ENCODE measurements at regions not wholly inside any gene's neighbourhood (a gene's known extent, or its start where the extent isn't known, plus 50 kb on each side); places are given as distances from the start of the nearest gene placed in this dataset.

DNA sequence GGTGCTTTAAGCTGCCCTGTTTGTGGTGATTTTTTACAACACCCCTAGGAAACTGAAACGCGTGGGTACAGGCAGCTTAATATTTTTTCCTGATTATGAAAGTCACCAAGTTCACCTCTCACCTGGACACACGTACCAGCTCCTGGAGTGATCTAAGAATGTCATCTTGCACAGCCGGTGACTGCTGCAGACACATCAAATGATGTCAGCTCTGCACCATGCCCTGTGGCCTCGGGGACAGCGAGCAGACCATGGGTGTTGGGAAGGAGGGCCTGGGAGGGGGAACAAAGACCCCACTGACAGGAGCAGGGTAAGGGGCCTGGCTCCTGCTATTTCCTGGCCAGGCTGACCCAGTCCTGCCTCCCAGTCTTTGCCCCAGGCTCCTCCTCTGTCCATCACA, 272.7 kb downstream of the PARN start:
- Histone ChIP-seq H3K4me1 (ENCODE audit: insufficient read depth, low read length, poor library complexity, severe bottlenecking) (peaks cover 4% of the 10 kb centered on the region), H3K4me2 (ENCODE audit: low read depth, low read length, poor library complexity, severe bottlenecking) (no peak overlapping the region), H3K9ac (ENCODE audit: low read depth, low read length, poor library complexity, severe bottlenecking) (no peak overlapping the region), H3F3A (ENCODE audit: low read depth) (no peaks in the 10 kb centered on the region), H3K79me2 (ENCODE audit: insufficient read depth, low read length) (no peaks in the 10 kb centered on the region), H3K27me3 (ENCODE audit: insufficient read depth, low read length, poor library complexity, severe bottlenecking) (no peaks in the 10 kb centered on the region), H4K20me1 (ENCODE audit: insufficient read depth, low read length, poor library complexity, severe bottlenecking) (no peaks in the 10 kb centered on the region), H3K4me3 (ENCODE audit: low read length, poor library complexity, severe bottlenecking) (no peak overlapping the region), H2AFZ (ENCODE audit: low read length) (no peak overlapping the region), H3K9me3 (ENCODE audit: insufficient read depth, low read depth, low read length) (no peaks in the 10 kb centered on the region), H3K9me2 (replicated peaks; ENCODE audit: low read depth, low read length) (no peaks in the 10 kb centered on the region), H3K36me3 (ENCODE audit: insufficient read depth, low read length) (no peaks in the 10 kb centered on the region)
- TF ChIP-seq CTCF (conservative IDR thresholded peaks at IDR 0.05; ENCODE audit: low read length) (no peak), EZH2phosphoT487 (IDR thresholded peaks at IDR 0.05; ENCODE audit: borderline replicate concordance) (no peak)

DNA sequence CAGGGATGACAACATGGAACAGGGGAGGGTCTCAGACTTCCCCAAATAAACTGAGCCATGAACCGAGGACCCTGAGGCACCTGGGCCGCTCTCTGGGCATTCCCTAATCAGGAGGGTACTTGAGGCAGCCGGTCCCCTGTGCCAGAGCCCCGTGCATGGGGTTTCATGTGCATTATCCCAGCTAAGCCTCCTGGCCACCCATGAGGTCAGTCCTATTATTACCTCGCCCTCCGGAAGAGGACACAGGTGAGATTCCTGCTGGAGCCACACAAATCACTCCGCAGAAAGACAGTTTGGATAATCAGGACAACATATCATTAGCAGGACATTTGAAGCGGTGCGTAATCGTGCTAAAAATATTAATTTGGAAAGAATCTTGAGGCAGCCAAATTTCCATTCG, 274.0 kb downstream of the PARN start:
- Histone ChIP-seq H3K4me2 (ENCODE audit: low read depth, low read length, poor library complexity, severe bottlenecking) (no peak overlapping the region), H3K9me3 (ENCODE audit: insufficient read depth, low read depth, low read length) (no peaks in the 10 kb centered on the region), H3K79me2 (ENCODE audit: insufficient read depth, low read length) (no peaks in the 10 kb centered on the region), H3K9ac (ENCODE audit: low read depth, low read length, poor library complexity, severe bottlenecking) (no peak overlapping the region), H3K36me3 (ENCODE audit: insufficient read depth, low read length) (no peaks in the 10 kb centered on the region), H3K4me3 (ENCODE audit: low read length, poor library complexity, severe bottlenecking) (no peak overlapping the region), H3K9me2 (replicated peaks; ENCODE audit: low read depth, low read length) (no peaks in the 10 kb centered on the region), H3K4me1 (ENCODE audit: insufficient read depth, low read length, poor library complexity, severe bottlenecking) (peaks cover 4% of the 10 kb centered on the region), H3K27me3 (ENCODE audit: insufficient read depth, low read length, poor library complexity, severe bottlenecking) (no peaks in the 10 kb centered on the region), H4K20me1 (ENCODE audit: insufficient read depth, low read length, poor library complexity, severe bottlenecking) (no peaks in the 10 kb centered on the region), H2AFZ (ENCODE audit: low read length) (no peak overlapping the region), H3F3A (ENCODE audit: low read depth) (no peaks in the 10 kb centered on the region)
- TF ChIP-seq CTCF (conservative IDR thresholded peaks at IDR 0.05; ENCODE audit: low read length) (no peak), EZH2phosphoT487 (IDR thresholded peaks at IDR 0.05; ENCODE audit: borderline replicate concordance) (no peak)

DNA sequence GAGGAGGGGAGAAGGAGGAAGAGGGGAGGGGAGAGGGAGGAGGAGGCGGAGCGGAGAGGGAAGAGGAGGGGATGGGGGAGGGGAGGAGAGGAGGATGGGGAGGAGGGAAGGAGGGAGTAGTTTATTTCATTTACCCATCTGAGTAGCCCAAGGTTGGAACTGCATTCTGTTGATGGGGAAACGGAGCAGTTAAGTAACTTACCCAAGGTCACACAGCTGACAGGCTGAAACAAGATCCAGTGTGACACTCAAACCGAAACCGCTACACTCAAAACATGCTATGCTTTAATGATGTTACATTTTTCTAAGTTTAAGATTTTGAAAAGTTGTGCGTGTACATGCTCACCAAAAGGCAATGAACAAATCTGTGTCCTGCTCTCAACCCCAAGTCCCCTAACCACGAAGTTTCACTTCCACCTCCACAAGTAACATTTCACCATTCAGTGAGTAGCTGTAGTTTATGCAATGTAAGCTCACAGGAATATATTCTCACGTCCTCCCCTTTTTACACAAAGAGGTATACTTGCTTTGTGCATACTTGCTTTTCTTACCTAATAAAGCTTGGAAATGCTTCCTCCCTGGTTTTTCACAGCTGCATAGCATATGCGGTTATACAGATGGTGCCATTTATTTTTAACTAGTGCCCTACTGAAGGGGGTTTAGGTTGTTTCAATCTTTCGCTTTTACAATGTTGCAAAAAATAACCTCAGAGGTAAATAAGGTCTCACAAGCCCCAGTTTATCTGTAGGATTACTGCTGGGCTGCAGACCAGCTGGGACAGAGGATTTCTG, 275.3 kb downstream of the PARN start:
- no peak overlapping the region for H2AFZ ChIP-seq (ENCODE audit: low read length)
- H3F3A ChIP-seq (ENCODE audit: low read depth) = no peaks in the 10 kb centered on the region
- H3K9ac ChIP-seq (ENCODE audit: low read depth, low read length, poor library complexity, severe bottlenecking) = no peak overlapping the region
- H3K79me2 ChIP-seq (ENCODE audit: insufficient read depth, low read length) = no peaks in the 10 kb centered on the region
- H3K36me3 ChIP-seq (ENCODE audit: insufficient read depth, low read length) = no peaks in the 10 kb centered on the region
- H3K4me3 ChIP-seq (ENCODE audit: low read length, poor library complexity, severe bottlenecking) = no peak overlapping the region
- H3K27me3 ChIP-seq (ENCODE audit: insufficient read depth, low read length, poor library complexity, severe bottlenecking) = no peaks in the 10 kb centered on the region
- H3K9me3 ChIP-seq (ENCODE audit: insufficient read depth, low read depth, low read length) = no peaks in the 10 kb centered on the region
- H3K9me2 ChIP-seq (replicated peaks; ENCODE audit: low read depth, low read length) = no peaks in the 10 kb centered on the region
- no peak for TF ChIP-seq EZH2phosphoT487 (IDR thresholded peaks at IDR 0.05; ENCODE audit: borderline replicate concordance)
- TF ChIP-seq CTCF (conservative IDR thresholded peaks at IDR 0.05; ENCODE audit: low read length) = no peak
- H4K20me1 ChIP-seq (ENCODE audit: insufficient read depth, low read length, poor library complexity, severe bottlenecking) = no peaks in the 10 kb centered on the region
- peak overlapping the region; percentile 24 for H3K4me2 ChIP-seq (ENCODE audit: low read depth, low read length, poor library complexity, severe bottlenecking)
- H3K4me1 ChIP-seq (ENCODE audit: insufficient read depth, low read length, poor library complexity, severe bottlenecking) = peaks cover 4% of the 10 kb centered on the region

All from Loucy (cell line).